H9 (cell line): ENCODE measurements at regions not wholly inside any gene's neighbourhood (a gene's known extent, or its start where the extent isn't known, plus 50 kb on each side); places are given as distances from the start of the nearest gene placed in this dataset.

Experiments
- DNase-seq: peaks from one replicate; pipeline ENCODE4 v3.0.0-alpha.2; 2017
- H2AFZ ChIP-seq: one replicate; pipeline ENCODE4 v1.6.1; 2013; ENCODE audit warnings: mild to moderate bottlenecking, low read length, control low read depth, moderate library complexity
- H2AK5ac ChIP-seq: 2 replicates; pipeline ENCODE4 v1.6.1; 2013; ENCODE audit warnings: low read length, control low read depth, mixed read lengths; ENCODE audit not compliant: insufficient read length
- H2BK120ac ChIP-seq: one replicate; pipeline ENCODE4 v1.6.1; 2013; ENCODE audit warnings: low read depth, mild to moderate bottlenecking, low read length, control low read depth, inconsistent platforms; ENCODE audit not compliant: poor library complexity, severe bottlenecking
- H2BK12ac ChIP-seq: 2 replicates; pipeline ENCODE4 v1.6.1; 2013; ENCODE audit warnings: low read length, control low read depth, mixed read lengths, low read depth; ENCODE audit not compliant: insufficient read length
- H2BK15ac ChIP-seq: 2 replicates; pipeline ENCODE4 v1.6.1; 2013; ENCODE audit warnings: low read depth, low read length, control low read depth
- H2BK20ac ChIP-seq: one replicate; pipeline ENCODE4 v1.6.1; 2013; ENCODE audit warnings: low read depth, mild to moderate bottlenecking, low read length, control low read depth, inconsistent platforms; ENCODE audit not compliant: poor library complexity, severe bottlenecking
- H2BK5ac ChIP-seq: 2 replicates; pipeline ENCODE4 v1.6.1; 2013; ENCODE audit warnings: low read length, control low read depth, mixed read lengths; ENCODE audit not compliant: insufficient read length
- H3K14ac ChIP-seq: 2 replicates; pipeline ENCODE4 v1.6.1; 2013; ENCODE audit warnings: low read length, control low read depth; ENCODE audit not compliant: insufficient read depth
- H3K18ac ChIP-seq: 2 replicates; pipeline ENCODE4 v1.6.1; 2013; ENCODE audit warnings: low read depth, mild to moderate bottlenecking, mixed read lengths, low read length, control low read depth; ENCODE audit not compliant: insufficient read length
- H3K23ac ChIP-seq: 2 replicates; pipeline ENCODE4 v1.6.1; 2013; ENCODE audit warnings: low read length, control low read depth, mixed read lengths, low read depth; ENCODE audit not compliant: insufficient read length
- H3K23me2 ChIP-seq: 2 replicates; pipeline ENCODE4 v1.6.1; 2013; ENCODE audit warnings: low read depth, mild to moderate bottlenecking, mixed read lengths, low read length, control low read depth; ENCODE audit not compliant: insufficient read length, poor library complexity, severe bottlenecking
- H3K27ac ChIP-seq: 2 replicates; pipeline ENCODE4 v1.5.1; 2013; ENCODE audit warnings: low read length, control low read depth, mixed read lengths, low read depth; ENCODE audit not compliant: insufficient read length
- H3K27me3 ChIP-seq: 2 replicates; pipeline ENCODE4 v1.6.1; 2013; ENCODE audit warnings: low read length, control low read depth, inconsistent platforms; ENCODE audit not compliant: insufficient read depth
- H3K4ac ChIP-seq: 2 replicates; pipeline ENCODE4 v1.6.1; 2013; ENCODE audit warnings: low read depth, mild to moderate bottlenecking, control low read depth, inconsistent platforms, low read length, moderate library complexity
- H3K4me1 ChIP-seq: 2 replicates; pipeline ENCODE4 v1.6.1; 2013; ENCODE audit warnings: low read length, control low read depth, inconsistent platforms; ENCODE audit not compliant: insufficient read depth
- H3K4me2 ChIP-seq: 2 replicates; pipeline ENCODE4 v1.6.1; 2013; ENCODE audit warnings: low read length, control low read depth, mixed read lengths; ENCODE audit not compliant: insufficient read length, insufficient read depth
- H3K56ac ChIP-seq: 2 replicates; pipeline ENCODE4 v1.6.1; 2013; ENCODE audit warnings: low read depth, mild to moderate bottlenecking, mixed read lengths, low read length, control low read depth; ENCODE audit not compliant: insufficient read length
- H3K79me1 ChIP-seq: 2 replicates; pipeline ENCODE4 v1.6.1; 2013; ENCODE audit warnings: low read depth, mild to moderate bottlenecking, moderate library complexity, low read length, control low read depth, inconsistent platforms; ENCODE audit not compliant: insufficient read depth, poor library complexity, severe bottlenecking
- H3K79me2 ChIP-seq: 2 replicates; pipeline ENCODE4 v1.6.1; 2013; ENCODE audit warnings: low read length, control low read depth, inconsistent platforms; ENCODE audit not compliant: insufficient read depth
- H3K9ac ChIP-seq: 2 replicates; pipeline ENCODE4 v1.6.1; 2013; ENCODE audit warnings: low read length, control low read depth, mixed read lengths; ENCODE audit not compliant: insufficient read length; ENCODE audit errors: extremely low read depth
- H3K9me3 ChIP-seq: one replicate; pipeline ENCODE4 v1.6.1; 2013; ENCODE audit warnings: low read depth, low read length, inconsistent platforms; ENCODE audit not compliant: control insufficient read depth
- H3T11ph ChIP-seq: one replicate; pipeline ENCODE4 v1.6.1; 2013; ENCODE audit warnings: mild to moderate bottlenecking, low read length, control low read depth, inconsistent platforms
- H4K20me1 ChIP-seq: one replicate; pipeline ENCODE4 v1.6.1; 2013; ENCODE audit not compliant: control insufficient read depth, insufficient read length, insufficient read depth
- H4K5ac ChIP-seq: 2 replicates; pipeline ENCODE4 v1.6.1; 2013; ENCODE audit warnings: low read depth, mild to moderate bottlenecking, mixed read lengths, low read length, control low read depth; ENCODE audit not compliant: insufficient read length
- H4K8ac ChIP-seq: replicated peaks from 2 replicates; pipeline ENCODE4 v1.6.1; 2013; ENCODE audit warnings: low read length, control low read depth, mixed read lengths, low read depth; ENCODE audit not compliant: insufficient read length
- H4K91ac ChIP-seq: 2 replicates; pipeline ENCODE4 v1.6.1; 2013; ENCODE audit warnings: low read depth, mild to moderate bottlenecking, moderate library complexity, mixed read lengths, low read length, control low read depth; ENCODE audit not compliant: insufficient read length
- H3K27ac Mint-ChIP-seq, 3 experiments: 2 replicates in 2 of 3; 3 replicates in 1 of 3; pipeline ENCODE4 v1.8.0; 2020 to 2021; ENCODE audit warnings: mixed read lengths in 3 of 3, mild to moderate bottlenecking in 1 of 3, moderate library complexity in 1 of 3
- H3K27me3 Mint-ChIP-seq: 2 replicates; pipeline ENCODE4 v1.8.0; 2021; ENCODE audit warnings: low read depth, mild to moderate bottlenecking, moderate library complexity, mixed read lengths
- H3K36me3 Mint-ChIP-seq, 3 experiments: 2 replicates in 2 of 3; 3 replicates in 1 of 3; pipeline ENCODE4 v1.8.0; 2020 to 2021; ENCODE audit warnings: low read depth in 3 of 3, mixed read lengths in 3 of 3; ENCODE audit not compliant: insufficient read depth in 1 of 3
- H3K4me1 Mint-ChIP-seq, 2 experiments: 2 replicates each; pipeline ENCODE4 v1.8.0; 2020; ENCODE audit warnings: mixed read lengths in 2 of 2
- H3K4me3 Mint-ChIP-seq, 2 experiments: 2 replicates in 1 of 2; 3 replicates in 1 of 2; pipeline ENCODE4 v1.8.0; 2020 to 2021; ENCODE audit warnings: mild to moderate bottlenecking in 2 of 2, mixed read lengths in 2 of 2, moderate library complexity in 1 of 2
- H3K9me3 Mint-ChIP-seq, 2 experiments: 2 replicates in 1 of 2; 3 replicates in 1 of 2; pipeline ENCODE4 v1.8.0; 2020; ENCODE audit warnings: mild to moderate bottlenecking in 2 of 2, mixed read lengths in 2 of 2, moderate library complexity in 1 of 2
- WGBS: extraction: QIAGEN DNeasy Blood & Tissue Kit; methylation state at CpG from one replicate; pipeline ENCODE4 v1.1.7; 2013; ENCODE audit warnings: missing lambda C conversion rate, low lambda C conversion rate, mixed read lengths; ENCODE audit not compliant: insufficient read length; ENCODE audit errors: extremely low coverage; 5-methylcytosine and 5-hydroxymethylcytosine counted together
- TF ChIP-seq, protein P1 (sequence below): fragments of 200-600 bp; sonication (generic); conservative IDR thresholded peaks from 3 replicates; pipeline ENCODE4 v1.8.0; 2021; ENCODE audit warnings: antibody characterized with exemption, mild to moderate bottlenecking

DNA sequence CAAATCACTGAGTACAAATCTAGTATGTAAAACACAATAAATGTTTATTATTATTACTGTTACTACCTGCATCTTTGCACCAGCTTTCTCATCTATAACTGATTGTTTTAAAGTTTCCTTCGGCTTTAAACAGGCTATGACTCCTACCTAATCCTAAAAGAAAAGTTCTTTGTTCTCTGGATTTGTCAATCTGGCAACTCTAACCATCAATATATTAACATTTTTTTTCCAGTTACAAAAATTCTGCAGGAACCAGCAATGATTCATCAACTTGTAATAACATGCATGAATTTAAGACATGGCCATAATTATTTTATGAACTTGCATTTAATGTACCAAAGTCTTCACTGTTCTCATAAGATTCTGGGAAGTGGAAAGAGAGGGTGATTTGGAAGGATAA lies 228.5 kb downstream of the PIK3R1 start:
- no peaks in the 10 kb centered on the region; a peak in 1 of 7 replicates for H3K36me3 Mint-ChIP-seq
- Histone ChIP-seq H2BK15ac (no peak overlapping the region), H4K5ac (no peak overlapping the region), H3K9me3 (no peaks in the 10 kb centered on the region), H2AFZ (no peak overlapping the region), H4K8ac (no peak overlapping the region), H3K79me2 (no peaks in the 10 kb centered on the region), H2AK5ac (no peak overlapping the region), H3K18ac (no peak overlapping the region), H2BK5ac (no peak overlapping the region), H2BK120ac (no peak overlapping the region), H3K4me1 (no peaks in the 10 kb centered on the region), H3K27me3 (no peaks in the 10 kb centered on the region), H3K4me2 (no peak overlapping the region), H3K9ac (no peak overlapping the region), H3K79me1 (no peaks in the 10 kb centered on the region), H3K23ac (no peak overlapping the region), H4K91ac (no peak overlapping the region), H3K4ac (no peak overlapping the region), H3K56ac (no peak overlapping the region), H3T11ph (no peak overlapping the region), H2BK12ac (no peak overlapping the region), H3K23me2 (no peaks in the 10 kb centered on the region), H2BK20ac (no peak overlapping the region), H4K20me1 (no peaks in the 10 kb centered on the region), H3K27ac (no peak overlapping the region), H3K14ac (no peak overlapping the region)
- no CpG with 5 or more reads among the region's 1 CpG for WGBS
- H3K4me1 Mint-ChIP-seq = peaks cover 6 to 7% of the 10 kb centered on the region in 2 experiments; a peak in 3 of 4 replicates
- no peaks in the 10 kb centered on the region for H3K27me3 Mint-ChIP-seq
- no peak overlapping the region for H3K4me3 Mint-ChIP-seq
- DNase-seq = no peak
- H3K27ac Mint-ChIP-seq = no peak overlapping the region
- TF ChIP-seq, protein P1, sequence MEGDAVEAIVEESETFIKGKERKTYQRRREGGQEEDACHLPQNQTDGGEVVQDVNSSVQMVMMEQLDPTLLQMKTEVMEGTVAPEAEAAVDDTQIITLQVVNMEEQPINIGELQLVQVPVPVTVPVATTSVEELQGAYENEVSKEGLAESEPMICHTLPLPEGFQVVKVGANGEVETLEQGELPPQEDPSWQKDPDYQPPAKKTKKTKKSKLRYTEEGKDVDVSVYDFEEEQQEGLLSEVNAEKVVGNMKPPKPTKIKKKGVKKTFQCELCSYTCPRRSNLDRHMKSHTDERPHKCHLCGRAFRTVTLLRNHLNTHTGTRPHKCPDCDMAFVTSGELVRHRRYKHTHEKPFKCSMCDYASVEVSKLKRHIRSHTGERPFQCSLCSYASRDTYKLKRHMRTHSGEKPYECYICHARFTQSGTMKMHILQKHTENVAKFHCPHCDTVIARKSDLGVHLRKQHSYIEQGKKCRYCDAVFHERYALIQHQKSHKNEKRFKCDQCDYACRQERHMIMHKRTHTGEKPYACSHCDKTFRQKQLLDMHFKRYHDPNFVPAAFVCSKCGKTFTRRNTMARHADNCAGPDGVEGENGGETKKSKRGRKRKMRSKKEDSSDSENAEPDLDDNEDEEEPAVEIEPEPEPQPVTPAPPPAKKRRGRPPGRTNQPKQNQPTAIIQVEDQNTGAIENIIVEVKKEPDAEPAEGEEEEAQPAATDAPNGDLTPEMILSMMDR = no peak
- no peaks in the 10 kb centered on the region for H3K9me3 Mint-ChIP-seq
